Left lung (tissue), 4 donors: ENCODE measurements at regions not wholly inside any gene's neighbourhood (a gene's known extent, or its start where the extent isn't known, plus 50 kb on each side); places are given as distances from the start of the nearest gene placed in this dataset.

ENCODE experiments used
- ATAC-seq: fragments of 200-7000 bp; cut with Tn5 transposase; one replicate; pipeline ENCODE4 v1.9.1; 2020; ENCODE audit warnings: moderate library complexity
- DNase-seq, 4 donors: peaks; one replicate each; pipeline ENCODE4 v3.0.0-alpha.2; 2013 to 2020
- H3K27ac ChIP-seq, 2 donors: fragments of 200-600 bp; sonication (generic) in 1 of 2; one replicate each; pipeline versions ENCODE4 v1.5.0 to v1.8.0; 2020 to 2021
- H3K27me3 ChIP-seq, 2 donors: fragments of 200-600 bp; sonication (generic) in 1 of 2; one replicate each; pipeline versions ENCODE4 v1.5.0 to v1.8.0; 2020 to 2021
- H3K36me3 ChIP-seq, 2 donors: fragments of 200-600 bp; sonication (generic) in 1 of 2; one replicate each; pipeline versions ENCODE4 v1.5.0 to v1.8.0; 2020 to 2021
- H3K4me1 ChIP-seq, 2 donors: fragments of 200-600 bp; one replicate each; pipeline ENCODE4 v1.8.0; 2021
- H3K4me3 ChIP-seq, 2 donors: fragments of 200-600 bp; sonication (generic) in 1 of 2; one replicate each; pipeline versions ENCODE4 v1.5.0 to v1.8.0; 2020 to 2021; ENCODE audit warnings: mild to moderate bottlenecking in 1 of 2
- H3K9me3 ChIP-seq, 2 donors: fragments of 200-600 bp; sonication (generic) in 1 of 2; one replicate each; pipeline versions ENCODE4 v1.5.0 to v1.8.0; 2020 to 2021
- CTCF ChIP-seq, 2 donors: fragments of 200-600 bp; sonication (generic) in 1 of 2; IDR thresholded peaks; one replicate each; pipeline versions ENCODE4 v1.5.0 to v1.8.0; 2021; ENCODE audit warnings: antibody characterized with exemption in 2 of 2
- intact Hi-C, 2 donors: fragments of 100-400 bp; cut with DNase I; formaldehyde crosslinking; loops; one replicate each; pipeline versions ENCODE4 v1.11.2 to v1.14.2; 2022
- donor health status: DM: no; HTN: yes; CAD: no.
- donor health status: DM: no; HTN: no; CAD: no.

GRCh38 chr4:152029631-152030030 lies 268.8 kb upstream of the GATB start:
- ATAC-seq (no peak), DNase-seq (no peak)
- Histone ChIP-seq H3K36me3 (no peaks in the 10 kb centered on the region), H3K4me1 (no peaks in the 10 kb centered on the region), H3K9me3 (no peaks in the 10 kb centered on the region), H3K27me3 (no peaks in the 10 kb centered on the region), H3K4me3 (no peak overlapping the region), H3K27ac (no peak overlapping the region)
- no peak for TF ChIP-seq CTCF (IDR thresholded peaks at IDR 0.05)
- intact Hi-C loops, result no loop called here

DNA sequence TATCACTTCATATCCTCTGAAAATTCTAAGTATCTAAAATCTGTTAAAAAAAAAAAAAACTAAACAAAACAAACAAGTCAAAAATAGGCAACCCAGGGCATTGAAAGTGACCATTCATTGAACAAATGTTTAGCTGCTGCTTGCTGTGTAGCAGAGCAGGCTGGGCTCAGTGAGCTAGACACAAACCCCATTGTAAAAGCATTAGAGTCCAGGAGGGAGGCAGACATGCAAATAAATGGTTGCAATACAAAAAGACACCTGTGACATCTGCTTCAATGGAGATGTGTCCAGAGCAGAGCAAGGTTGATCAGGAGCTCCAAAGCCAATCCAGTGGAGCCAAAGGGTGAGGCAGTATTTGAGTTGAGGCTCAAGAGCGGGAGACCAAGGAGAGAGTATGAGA lies 267.3 kb upstream of the GATB start:
- no peaks in the 10 kb centered on the region for H3K4me1 ChIP-seq
- H3K9me3 ChIP-seq, result no peaks in the 10 kb centered on the region
- no peak for ATAC-seq
- intact Hi-C loops, result no loop called here
- no peak overlapping the region for H3K27ac ChIP-seq
- TF ChIP-seq CTCF (IDR thresholded peaks at IDR 0.05), result no peak
- no peak for DNase-seq
- no peak overlapping the region for H3K4me3 ChIP-seq
- no peaks in the 10 kb centered on the region for H3K27me3 ChIP-seq
- H3K36me3 ChIP-seq, result no peaks in the 10 kb centered on the region

GRCh38 chr4:152024881-152025280 lies 264.1 kb upstream of the GATB start:
- Histone ChIP-seq H3K27me3 (no peaks in the 10 kb centered on the region), H3K36me3 (no peaks in the 10 kb centered on the region), H3K9me3 (no peaks in the 10 kb centered on the region), H3K27ac (no peak overlapping the region), H3K4me3 (no peak overlapping the region), H3K4me1 (no peaks in the 10 kb centered on the region)
- intact Hi-C loops, result no loop called here
- TF ChIP-seq CTCF (IDR thresholded peaks at IDR 0.05), result no peak
- ATAC-seq (no peak), DNase-seq (no peak)

- H3K27ac ChIP-seq, result no peak overlapping the region
- no peak for TF ChIP-seq CTCF (IDR thresholded peaks at IDR 0.05)
- H3K4me1 ChIP-seq, result no peaks in the 10 kb centered on the region
- no peaks in the 10 kb centered on the region for H3K9me3 ChIP-seq
- no peaks in the 10 kb centered on the region for H3K36me3 ChIP-seq
- DNase-seq (no peak), ATAC-seq (no peak)
- intact Hi-C loops, result no loop called here
- H3K4me3 ChIP-seq, result no peak overlapping the region
- no peaks in the 10 kb centered on the region for H3K27me3 ChIP-seq
Observed at GRCh38 chr4:152023674-152024073, 262.9 kb upstream of the GATB start.

DNA sequence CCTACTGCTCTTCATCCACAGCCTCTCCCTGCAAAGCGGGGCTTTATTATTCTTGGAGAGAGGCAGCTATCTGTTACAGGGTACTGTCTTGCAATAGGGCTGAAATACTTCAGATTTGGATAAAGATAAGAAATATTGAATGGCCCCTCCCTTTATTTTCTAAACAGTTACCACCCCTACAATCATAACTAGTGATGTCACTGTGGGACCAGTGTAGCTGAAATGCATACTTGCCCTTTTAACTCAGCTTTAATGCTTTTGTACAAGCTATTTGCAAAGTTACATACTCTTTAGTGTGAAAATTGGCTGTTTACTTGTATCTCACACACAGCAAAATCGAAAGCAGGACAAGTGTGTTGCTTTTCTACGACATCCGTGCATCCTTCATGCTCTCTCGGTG lies 261.7 kb upstream of the GATB start:
- Histone ChIP-seq H3K36me3 (no peaks in the 10 kb centered on the region), H3K4me3 (no peak overlapping the region), H3K27me3 (no peaks in the 10 kb centered on the region), H3K9me3 (no peaks in the 10 kb centered on the region), H3K27ac (no peak overlapping the region), H3K4me1 (no peaks in the 10 kb centered on the region)
- intact Hi-C loops, result no loop called here
- ATAC-seq (no peak), DNase-seq (no peak)
- TF ChIP-seq CTCF (IDR thresholded peaks at IDR 0.05), result no peak
